ENCODE measurements at regions not wholly inside any gene's neighbourhood (a gene's known extent, or its start where the extent isn't known, plus 50 kb on each side); places are given as distances from the start of the nearest gene placed in this dataset.

- no peak for TF ChIP-seq CTCF (IDR thresholded peaks at IDR 0.05 in 8 of 11, conservative IDR thresholded peaks at IDR 0.05 in 3 of 11)
- no peak for TF ChIP-seq POLR2A (IDR thresholded peaks at IDR 0.05)
- TF ChIP-seq POLR2AphosphoS5 (IDR thresholded peaks at IDR 0.05), result no peak
Measured at GRCh38 chr9:94178927-94179326, 80.2 kb upstream of the ZNF169 start.
